Stimulated activated effector memory CD8-positive, alpha-beta T cell treated with anti-CD3 and anti-CD28 coated beads, Interleukin-12 subunit alpha, Interleukin-12 subunit beta, amount 100 ng/mL, for 72 hours (primary cell): ENCODE measurements at regions not wholly inside any gene's neighbourhood (a gene's known extent, or its start where the extent isn't known, plus 50 kb on each side); places are given as distances from the start of the nearest gene placed in this dataset.

Source experiments
- ATAC-seq: fragments of 150-1000 bp; cut with Tn5 transposase; 2 replicates; pipeline ENCODE4 v1.10.0; 2021
- DNase-seq, 2 donors: peaks; one replicate each; pipeline ENCODE4 v3.0.0; 2021 to 2022; ENCODE audit warnings: low spot score in 2 of 2
- H3K27ac Mint-ChIP-seq: one replicate; pipeline ENCODE4 v1.8.0; 2022; ENCODE audit warnings: mild to moderate bottlenecking, mixed read lengths
- H3K36me3 Mint-ChIP-seq: one replicate; pipeline ENCODE4 v1.8.0; 2022; ENCODE audit warnings: mild to moderate bottlenecking, mixed read lengths
- H3K4me1 Mint-ChIP-seq: one replicate; pipeline ENCODE4 v1.8.0; 2022; ENCODE audit warnings: mixed read lengths
- H3K4me3 Mint-ChIP-seq: one replicate; pipeline ENCODE4 v1.8.0; 2022; ENCODE audit warnings: mild to moderate bottlenecking, mixed read lengths
- H3K9me3 Mint-ChIP-seq: one replicate; pipeline ENCODE4 v1.8.0; 2022; ENCODE audit warnings: mixed read lengths

- Mint-ChIP-seq H3K4me1 (peaks cover 22% of the 10 kb centered on the region), H3K36me3 (no peaks in the 10 kb centered on the region), H3K4me3 (peak overlapping the region; percentile 27), H3K27ac (peak overlapping the region; percentile 92), H3K9me3 (no peaks in the 10 kb centered on the region)
- DNase-seq (no peak), ATAC-seq (peak; percentile 76)
Observed at GRCh38 chr2:9681427-9681817, 50.6 kb upstream of the YWHAQ start.

GRCh38 chr2:9685637-9686036 is 54.8 kb upstream of the YWHAQ start:
- Mint-ChIP-seq H3K4me3 (no peak overlapping the region), H3K4me1 (peaks cover 16% of the 10 kb centered on the region), H3K9me3 (no peaks in the 10 kb centered on the region), H3K27ac (no peak overlapping the region), H3K36me3 (no peaks in the 10 kb centered on the region)
- ATAC-seq (no peak), DNase-seq (no peak)

GRCh38 chr2:9686061-9686460 is 55.3 kb upstream of the YWHAQ start:
- DNase-seq (no peak), ATAC-seq (no peak)
- Mint-ChIP-seq H3K27ac (no peak overlapping the region), H3K4me3 (no peak overlapping the region), H3K9me3 (no peaks in the 10 kb centered on the region), H3K4me1 (peaks cover 16% of the 10 kb centered on the region), H3K36me3 (no peaks in the 10 kb centered on the region)

GRCh38 chr2:9690252-9690651 is 59.5 kb upstream of the YWHAQ start:
- DNase-seq (no peak), ATAC-seq (no peak)
- peaks cover 31% of the 10 kb centered on the region for H3K4me1 Mint-ChIP-seq
- H3K9me3 Mint-ChIP-seq = no peaks in the 10 kb centered on the region
- H3K36me3 Mint-ChIP-seq = no peaks in the 10 kb centered on the region
- H3K4me3 Mint-ChIP-seq = no peak overlapping the region
- peak overlapping the region; percentile 48 for H3K27ac Mint-ChIP-seq

- no peaks in the 10 kb centered on the region for H3K36me3 Mint-ChIP-seq
- H3K27ac Mint-ChIP-seq = no peak overlapping the region
- DNase-seq (no peak), ATAC-seq (no peak)
- H3K4me3 Mint-ChIP-seq = no peak overlapping the region
- no peaks in the 10 kb centered on the region for H3K9me3 Mint-ChIP-seq
- peaks cover 31% of the 10 kb centered on the region for H3K4me1 Mint-ChIP-seq
Observed at GRCh38 chr2:9690716-9691498, 60.1 kb upstream of the YWHAQ start.

GRCh38 chr2:9692456-9693195 is 61.8 kb upstream of the YWHAQ start:
- Mint-ChIP-seq H3K27ac (peak overlapping the region; percentile 88), H3K4me3 (peak overlapping the region; percentile 55), H3K36me3 (no peaks in the 10 kb centered on the region), H3K9me3 (no peaks in the 10 kb centered on the region), H3K4me1 (peaks cover 41% of the 10 kb centered on the region)
- ATAC-seq (peak; percentile 80), DNase-seq (peak in 1 of 2 donors; percentile 63)

GRCh38 chr2:9693196-9693491 is 62.3 kb upstream of the YWHAQ start:
- H3K4me3 Mint-ChIP-seq = peak overlapping the region; percentile 55
- H3K27ac Mint-ChIP-seq = peak overlapping the region; percentile 88
- DNase-seq (peak in 1 of 2 donors; percentile 60), ATAC-seq (peak; percentile 85)
- no peaks in the 10 kb centered on the region for H3K9me3 Mint-ChIP-seq
- no peaks in the 10 kb centered on the region for H3K36me3 Mint-ChIP-seq
- H3K4me1 Mint-ChIP-seq = peaks cover 46% of the 10 kb centered on the region

GRCh38 chr2:9693646-9694045 is 62.8 kb upstream of the YWHAQ start:
- Mint-ChIP-seq H3K4me1 (peaks cover 50% of the 10 kb centered on the region), H3K36me3 (no peaks in the 10 kb centered on the region), H3K4me3 (peak overlapping the region; percentile 55), H3K27ac (peak overlapping the region; percentile 88), H3K9me3 (no peaks in the 10 kb centered on the region)
- no peak for DNase-seq
- ATAC-seq = no peak

- DNase-seq (no peak), ATAC-seq (no peak)
- H3K36me3 Mint-ChIP-seq = no peaks in the 10 kb centered on the region
- H3K27ac Mint-ChIP-seq = no peak overlapping the region
- H3K9me3 Mint-ChIP-seq = no peaks in the 10 kb centered on the region
- H3K4me1 Mint-ChIP-seq = peaks cover 60% of the 10 kb centered on the region
- no peak overlapping the region for H3K4me3 Mint-ChIP-seq
Observed at GRCh38 chr2:9694661-9695234, 64.0 kb upstream of the YWHAQ start.

- ATAC-seq = no peak
- Mint-ChIP-seq H3K4me3 (no peak overlapping the region), H3K36me3 (no peaks in the 10 kb centered on the region), H3K27ac (no peak overlapping the region), H3K4me1 (peaks cover 63% of the 10 kb centered on the region), H3K9me3 (no peaks in the 10 kb centered on the region)
- no peak for DNase-seq
Observed at GRCh38 chr2:9695941-9696340, 65.1 kb upstream of the YWHAQ start.

GRCh38 chr2:9696731-9697130 is 65.9 kb upstream of the YWHAQ start:
- Mint-ChIP-seq H3K4me1 (peaks cover 67% of the 10 kb centered on the region), H3K4me3 (no peak overlapping the region), H3K9me3 (no peaks in the 10 kb centered on the region), H3K36me3 (no peaks in the 10 kb centered on the region), H3K27ac (no peak overlapping the region)
- ATAC-seq = no peak
- DNase-seq = no peak

GRCh38 chr2:9697909-9698308 is 67.1 kb upstream of the YWHAQ start:
- ATAC-seq (peak; percentile 84), DNase-seq (peak in 1 of 2 donors; percentile 64)
- Mint-ChIP-seq H3K9me3 (no peaks in the 10 kb centered on the region), H3K4me3 (peak overlapping the region; percentile 46), H3K27ac (peak overlapping the region; percentile 44), H3K36me3 (peaks cover 1% of the 10 kb centered on the region), H3K4me1 (peaks cover 67% of the 10 kb centered on the region)

- Mint-ChIP-seq H3K4me3 (no peak overlapping the region), H3K36me3 (peaks cover 9% of the 10 kb centered on the region), H3K27ac (no peak overlapping the region), H3K4me1 (peaks cover 72% of the 10 kb centered on the region), H3K9me3 (no peaks in the 10 kb centered on the region)
- DNase-seq (no peak), ATAC-seq (no peak)
Observed at GRCh38 chr2:9699139-9700108, 68.6 kb upstream of the YWHAQ start.

GRCh38 chr2:9700109-9700495 is 69.3 kb upstream of the YWHAQ start:
- Mint-ChIP-seq H3K4me1 (peaks cover 79% of the 10 kb centered on the region), H3K4me3 (no peak overlapping the region), H3K9me3 (no peaks in the 10 kb centered on the region), H3K27ac (no peak overlapping the region), H3K36me3 (peaks cover 9% of the 10 kb centered on the region)
- no peak for DNase-seq
- ATAC-seq = no peak

- Mint-ChIP-seq H3K9me3 (no peaks in the 10 kb centered on the region), H3K27ac (peak overlapping the region; percentile 78), H3K4me1 (peaks cover 83% of the 10 kb centered on the region), H3K36me3 (peaks cover 9% of the 10 kb centered on the region), H3K4me3 (peak overlapping the region; percentile 49)
- DNase-seq (no peak), ATAC-seq (no peak)
Observed at GRCh38 chr2:9702604-9703084, 71.8 kb upstream of the YWHAQ start.
